ENCODE measurements at regions not wholly inside any gene's neighbourhood (a gene's known extent, or its start where the extent isn't known, plus 50 kb on each side); places are given as distances from the start of the nearest gene placed in this dataset.

DNA sequence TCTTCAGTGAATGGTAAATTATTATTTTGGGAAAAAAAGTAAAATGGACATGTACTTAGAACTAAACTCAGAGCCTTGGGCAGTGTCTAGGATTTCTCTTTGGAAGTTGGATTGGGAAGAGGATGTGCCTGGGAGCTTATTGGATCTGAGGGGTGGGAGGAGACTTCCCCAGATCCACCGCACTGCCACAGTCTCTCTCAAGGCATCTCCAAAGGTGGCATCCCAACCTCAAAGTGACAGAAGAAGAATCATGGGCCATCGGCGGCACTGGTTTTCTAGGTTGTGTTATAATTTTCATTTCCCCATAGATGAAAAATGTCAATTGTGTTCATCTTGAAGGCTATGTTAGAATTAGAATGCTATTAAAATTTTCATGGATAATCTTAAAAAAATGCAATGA, 66.8 kb upstream of the CD93 start:
- H3K27ac ChIP-seq (ENCODE audit: control insufficient read depth, insufficient read depth, low read length): no peak overlapping the region
- no peak overlapping the region for H3K9ac ChIP-seq (ENCODE audit: control insufficient read depth, extremely low read depth, insufficient read depth, low read length)

DNA sequence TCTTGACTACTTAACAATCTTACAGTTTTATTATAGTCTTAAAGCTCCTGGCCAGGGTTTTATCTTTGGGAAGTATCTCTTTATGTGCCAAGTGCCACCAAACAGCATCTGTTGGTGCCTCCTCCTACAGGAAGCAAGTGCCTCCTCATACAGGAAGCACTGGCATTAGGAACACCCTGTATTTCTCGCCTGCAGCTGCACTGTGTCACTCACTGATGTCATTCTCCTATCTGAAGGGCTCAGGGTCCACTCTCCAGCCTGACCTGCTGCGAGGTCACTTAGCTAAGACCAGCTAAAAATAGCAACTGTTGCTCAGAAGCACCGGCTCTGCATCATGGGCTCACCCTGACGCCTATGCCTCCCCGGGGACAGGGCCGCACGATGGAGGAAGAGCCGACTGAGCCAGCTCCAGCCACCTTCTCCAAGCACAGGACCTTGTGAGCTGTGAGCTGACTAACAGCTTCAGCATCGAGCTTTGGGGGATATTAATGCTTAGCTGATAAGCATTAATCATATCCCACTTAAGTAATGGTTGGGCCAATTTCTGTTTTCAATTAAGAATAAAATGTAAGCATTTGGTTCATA, 66.3 kb upstream of the CD93 start:
- Histone ChIP-seq H3K36me3 (ENCODE audit: control insufficient read depth in 2 of 2, extremely low read depth in 1 of 2, insufficient read depth in 2 of 2, low read length in 2 of 2) (no peaks in the 10 kb centered on the region), H3K27me3 (ENCODE audit: control insufficient read depth, extremely low read depth, insufficient read depth, low read length) (no peaks in the 10 kb centered on the region), H3K9me1 (ENCODE audit: control insufficient read depth, extremely low read depth, insufficient read depth, low read length) (no peaks in the 10 kb centered on the region), H3K9me3 (ENCODE audit: control insufficient read depth, low read depth, low read length) (no peaks in the 10 kb centered on the region), H3K9ac (ENCODE audit: control insufficient read depth, extremely low read depth, insufficient read depth, low read length) (no peak overlapping the region), H3K27ac (ENCODE audit: control insufficient read depth, insufficient read depth, low read length) (no peak overlapping the region), H3K79me2 (ENCODE audit: control insufficient read depth, insufficient read depth, low read length) (no peaks in the 10 kb centered on the region), H3K4me2 (ENCODE audit: control insufficient read depth, extremely low read depth, insufficient read depth, low read depth, low read length) (no peak overlapping the region), H4K20me1 (ENCODE audit: control insufficient read depth, extremely low read depth, insufficient read depth, low read length) (no peaks in the 10 kb centered on the region), H2AFZ (ENCODE audit: control insufficient read depth, low read length) (no peak overlapping the region), H3K4me3 (ENCODE audit: control insufficient read depth in 2 of 3, extremely low read depth in 1 of 3, insufficient read depth in 2 of 3, low read depth in 1 of 3, low read length in 3 of 3) (no peak overlapping the region), H3K4me1 (ENCODE audit: control insufficient read depth, extremely low read depth, insufficient read depth, low read length) (peaks cover 41% of the 10 kb centered on the region)
- dilution Hi-C loops (cut with MboI; ENCODE audit: extremely low pct_ligation_motif_present, low sequenced_read_pairs): no loop called here
- TF ChIP-seq, protein P1, sequence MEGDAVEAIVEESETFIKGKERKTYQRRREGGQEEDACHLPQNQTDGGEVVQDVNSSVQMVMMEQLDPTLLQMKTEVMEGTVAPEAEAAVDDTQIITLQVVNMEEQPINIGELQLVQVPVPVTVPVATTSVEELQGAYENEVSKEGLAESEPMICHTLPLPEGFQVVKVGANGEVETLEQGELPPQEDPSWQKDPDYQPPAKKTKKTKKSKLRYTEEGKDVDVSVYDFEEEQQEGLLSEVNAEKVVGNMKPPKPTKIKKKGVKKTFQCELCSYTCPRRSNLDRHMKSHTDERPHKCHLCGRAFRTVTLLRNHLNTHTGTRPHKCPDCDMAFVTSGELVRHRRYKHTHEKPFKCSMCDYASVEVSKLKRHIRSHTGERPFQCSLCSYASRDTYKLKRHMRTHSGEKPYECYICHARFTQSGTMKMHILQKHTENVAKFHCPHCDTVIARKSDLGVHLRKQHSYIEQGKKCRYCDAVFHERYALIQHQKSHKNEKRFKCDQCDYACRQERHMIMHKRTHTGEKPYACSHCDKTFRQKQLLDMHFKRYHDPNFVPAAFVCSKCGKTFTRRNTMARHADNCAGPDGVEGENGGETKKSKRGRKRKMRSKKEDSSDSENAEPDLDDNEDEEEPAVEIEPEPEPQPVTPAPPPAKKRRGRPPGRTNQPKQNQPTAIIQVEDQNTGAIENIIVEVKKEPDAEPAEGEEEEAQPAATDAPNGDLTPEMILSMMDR (optimal IDR thresholded peaks at IDR 0.05 in 1 of 3, IDR thresholded peaks at IDR 0.05 in 1 of 3, conservative IDR thresholded peaks at IDR 0.05 in 1 of 3; ENCODE audit: extremely low read depth in 1 of 3, insufficient read depth in 2 of 3, low read length in 3 of 3): no peak
- no peak for TF ChIP-seq EZH2 (IDR thresholded peaks at IDR 0.05; ENCODE audit: low read length)
- DNase-seq (ENCODE audit: low read depth, low spot score) (no peak), FAIRE-seq (no peak)

More for the DNA sequence above, 66.8 kb upstream of the CD93 start:
- FAIRE-seq (no peak), DNase-seq (ENCODE audit: low read depth, low spot score) (no peak)
- Histone ChIP-seq H3K27me3 (ENCODE audit: control insufficient read depth, extremely low read depth, insufficient read depth, low read length) (no peaks in the 10 kb centered on the region), H3K36me3 (ENCODE audit: control insufficient read depth in 2 of 2, extremely low read depth in 1 of 2, insufficient read depth in 2 of 2, low read length in 2 of 2) (no peaks in the 10 kb centered on the region), H3K9me3 (ENCODE audit: control insufficient read depth, low read depth, low read length) (no peaks in the 10 kb centered on the region), H3K4me3 (ENCODE audit: control insufficient read depth in 2 of 3, extremely low read depth in 1 of 3, insufficient read depth in 2 of 3, low read depth in 1 of 3, low read length in 3 of 3) (no peak overlapping the region), H3K9me1 (ENCODE audit: control insufficient read depth, extremely low read depth, insufficient read depth, low read length) (no peaks in the 10 kb centered on the region), H3K79me2 (ENCODE audit: control insufficient read depth, insufficient read depth, low read length) (no peaks in the 10 kb centered on the region), H3K4me1 (ENCODE audit: control insufficient read depth, extremely low read depth, insufficient read depth, low read length) (peaks cover 37% of the 10 kb centered on the region), H4K20me1 (ENCODE audit: control insufficient read depth, extremely low read depth, insufficient read depth, low read length) (no peaks in the 10 kb centered on the region), H3K4me2 (ENCODE audit: control insufficient read depth, extremely low read depth, insufficient read depth, low read depth, low read length) (no peak overlapping the region), H2AFZ (ENCODE audit: control insufficient read depth, low read length) (no peak overlapping the region)
- dilution Hi-C loops (cut with MboI; ENCODE audit: extremely low pct_ligation_motif_present, low sequenced_read_pairs): no loop called here
- TF ChIP-seq EZH2 (IDR thresholded peaks at IDR 0.05; ENCODE audit: low read length): no peak
- TF ChIP-seq, protein P1 (optimal IDR thresholded peaks at IDR 0.05 in 1 of 3, IDR thresholded peaks at IDR 0.05 in 1 of 3, conservative IDR thresholded peaks at IDR 0.05 in 1 of 3; ENCODE audit: extremely low read depth in 1 of 3, insufficient read depth in 2 of 3, low read length in 3 of 3): no peak

Data from keratinocyte (primary cell).